ENCODE measurements at regions not wholly inside any gene's neighbourhood (a gene's known extent, or its start where the extent isn't known, plus 50 kb on each side); places are given as distances from the start of the nearest gene placed in this dataset.

DNA sequence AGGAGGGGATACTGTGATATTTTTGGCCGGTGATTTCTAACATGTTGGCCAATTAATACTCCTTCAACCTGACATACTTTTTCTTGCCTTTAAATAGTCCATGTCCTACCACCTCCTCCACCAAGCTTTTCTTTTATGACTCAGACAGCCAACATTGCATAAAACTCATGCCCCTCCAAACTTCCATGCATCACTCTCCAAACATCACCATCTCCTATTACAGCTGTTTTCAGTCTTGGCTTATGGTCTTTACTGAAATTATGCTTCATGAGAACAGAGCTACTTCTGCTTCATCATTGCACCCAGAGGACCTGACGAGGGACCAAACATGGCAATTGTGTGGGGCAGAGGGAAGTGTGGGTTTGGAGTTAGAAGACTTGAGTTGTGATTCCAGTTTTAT is 305.4 kb downstream of the LPIN1 start:
- DNase-seq (ENCODE audit: low read depth), result peak; percentile 74
- no peak overlapping the region for H3K4me3 ChIP-seq (ENCODE audit: low read depth, low read length)

GRCh38 chr2:12052796-12053195 is 306.4 kb downstream of the LPIN1 start:
- no peak for TF ChIP-seq CTCF (conservative IDR thresholded peaks at IDR 0.05; ENCODE audit: low read depth, low read length)
- no peak overlapping the region for H3K4me3 ChIP-seq (ENCODE audit: low read depth, low read length)
- no peak for DNase-seq (ENCODE audit: low read depth)

More for the DNA sequence above, 305.4 kb downstream of the LPIN1 start:
- no peak for TF ChIP-seq CTCF (conservative IDR thresholded peaks at IDR 0.05; ENCODE audit: low read depth, low read length)

- H3K4me3 ChIP-seq (ENCODE audit: low read depth, low read length), result no peak overlapping the region
- DNase-seq (ENCODE audit: low read depth), result no peak
- no peak for TF ChIP-seq CTCF (conservative IDR thresholded peaks at IDR 0.05; ENCODE audit: low read depth, low read length)
These were observed 308.7 kb downstream of the LPIN1 start for GRCh38 chr2:12054956-12055618.

DNA sequence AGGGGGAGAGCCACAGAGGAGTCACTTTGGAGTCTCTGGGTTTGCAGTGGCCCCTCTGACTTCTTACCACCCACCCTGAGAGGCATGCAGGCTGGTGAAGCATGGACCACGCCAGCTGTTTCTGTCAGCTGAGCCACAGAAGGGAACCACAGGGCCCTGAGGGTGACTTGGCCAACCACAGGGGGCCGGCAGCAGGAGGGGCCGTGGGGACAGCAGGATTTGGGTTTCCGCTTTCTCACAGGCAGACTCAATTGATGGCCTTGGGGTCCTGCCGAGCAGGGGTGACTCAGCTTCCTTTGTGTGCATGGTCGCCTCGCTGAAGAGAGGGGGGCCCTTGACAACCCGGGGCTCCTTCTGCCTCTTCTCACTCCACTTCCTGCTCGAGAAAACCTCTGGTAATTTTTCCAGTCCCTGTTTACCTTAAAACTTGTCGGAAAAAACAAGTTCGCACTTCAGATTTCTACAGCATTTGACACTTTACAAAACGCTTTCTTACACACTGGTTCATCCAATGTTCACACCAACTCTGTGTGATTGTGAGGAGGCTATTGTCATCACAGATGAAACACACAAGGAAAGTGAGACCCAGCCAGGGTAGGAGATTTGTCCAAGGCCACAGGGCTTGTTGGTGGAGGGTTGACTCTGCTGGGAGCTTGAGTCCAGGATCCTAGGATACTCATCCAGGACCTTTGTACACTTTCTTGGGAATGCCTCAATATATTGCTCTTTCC is 311.2 kb downstream of the LPIN1 start:
- peak; percentile 26 for DNase-seq (ENCODE audit: low read depth)
- no peak for TF ChIP-seq CTCF (conservative IDR thresholded peaks at IDR 0.05; ENCODE audit: low read depth, low read length)
- no peak overlapping the region for H3K4me3 ChIP-seq (ENCODE audit: low read depth, low read length)

DNA sequence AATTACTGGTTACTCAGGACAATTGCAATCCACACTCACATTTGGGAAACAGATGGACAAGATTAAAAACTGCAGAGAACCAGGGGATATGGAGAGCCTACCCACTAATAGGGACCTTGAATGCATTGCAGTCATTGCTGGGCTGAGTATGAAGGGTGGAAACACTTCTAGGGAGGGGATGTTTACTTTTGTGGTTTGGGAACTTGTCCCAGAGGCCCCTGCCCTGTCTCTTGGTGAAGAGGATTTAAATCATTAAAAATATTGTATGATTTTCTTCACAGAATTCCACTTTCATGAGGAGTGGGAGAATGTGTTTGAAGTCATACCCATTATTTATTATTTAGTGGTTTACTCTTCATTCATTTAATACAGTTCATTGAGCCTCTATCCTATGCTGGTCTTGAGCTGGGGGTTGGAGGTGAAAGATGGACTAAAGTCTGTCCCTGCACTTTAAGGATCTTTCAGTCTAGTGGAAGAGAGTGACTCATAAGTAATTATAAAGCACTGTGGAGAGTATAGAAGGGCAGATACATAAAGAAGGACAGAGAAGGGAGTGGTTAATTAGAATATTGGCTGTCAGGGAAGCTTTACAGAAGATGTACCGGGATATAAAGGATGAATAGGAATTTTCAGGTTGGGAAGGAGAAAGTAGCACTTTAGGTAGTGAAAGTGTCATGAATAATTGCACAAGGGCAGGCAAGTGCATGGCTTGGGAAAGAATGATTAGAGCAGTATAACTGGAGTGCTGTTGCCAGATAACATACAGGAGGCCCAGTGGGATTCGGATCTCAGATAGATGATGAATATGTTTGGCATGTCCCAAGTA is 313.4 kb downstream of the LPIN1 start:
- peak; percentile 68 for DNase-seq (ENCODE audit: low read depth)
- no peak overlapping the region for H3K4me3 ChIP-seq (ENCODE audit: low read depth, low read length)
- no peak for TF ChIP-seq CTCF (conservative IDR thresholded peaks at IDR 0.05; ENCODE audit: low read depth, low read length)

DNA sequence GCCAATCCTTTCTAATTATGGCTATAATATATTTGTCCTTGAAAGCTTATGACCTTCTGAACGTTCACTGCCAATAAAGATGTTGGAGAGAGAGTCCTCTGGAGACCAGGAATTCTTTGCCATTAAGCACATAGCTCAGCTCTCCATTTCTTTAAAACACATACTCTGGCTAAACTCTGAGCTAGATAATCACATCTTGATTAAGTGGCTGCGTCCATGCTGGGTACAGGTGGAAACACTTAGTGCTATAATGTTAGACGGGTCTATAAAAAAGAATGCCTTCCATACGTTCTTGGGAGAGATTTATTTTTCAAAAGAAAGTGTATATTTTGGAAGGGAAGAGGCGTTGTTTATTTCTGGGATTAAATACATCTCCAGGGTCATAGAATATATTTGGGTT is 314.5 kb downstream of the LPIN1 start:
- TF ChIP-seq CTCF (conservative IDR thresholded peaks at IDR 0.05; ENCODE audit: low read depth, low read length), result no peak
- H3K4me3 ChIP-seq (ENCODE audit: low read depth, low read length), result no peak overlapping the region
- DNase-seq (ENCODE audit: low read depth), result no peak

Measured in choroid plexus epithelial cell (primary cell).